Stimulated activated effector memory CD8-positive, alpha-beta T cell treated with anti-CD3 and anti-CD28 coated beads, Interleukin-12 subunit alpha, Interleukin-12 subunit beta, amount 100 ng/mL, for 72 hours (primary cell): ENCODE measurements at regions not wholly inside any gene's neighbourhood (a gene's known extent, or its start where the extent isn't known, plus 50 kb on each side); places are given as distances from the start of the nearest gene placed in this dataset.
"Not testable (repeated sequence)": the region's sequence is repeated elsewhere in the genome, so short reads cannot be mapped to it uniquely, and the experiment has no call there.

Source experiments
- ATAC-seq: fragments of 150-1000 bp; cut with Tn5 transposase; 2 replicates; pipeline ENCODE4 v1.10.0; 2021
- DNase-seq, 2 donors: peaks; one replicate each; pipeline ENCODE4 v3.0.0; 2021 to 2022; ENCODE audit warnings: low spot score in 2 of 2
- H3K27ac Mint-ChIP-seq: one replicate; pipeline ENCODE4 v1.8.0; 2022; ENCODE audit warnings: mild to moderate bottlenecking, mixed read lengths
- H3K36me3 Mint-ChIP-seq: one replicate; pipeline ENCODE4 v1.8.0; 2022; ENCODE audit warnings: mild to moderate bottlenecking, mixed read lengths
- H3K4me1 Mint-ChIP-seq: one replicate; pipeline ENCODE4 v1.8.0; 2022; ENCODE audit warnings: mixed read lengths
- H3K4me3 Mint-ChIP-seq: one replicate; pipeline ENCODE4 v1.8.0; 2022; ENCODE audit warnings: mild to moderate bottlenecking, mixed read lengths
- H3K9me3 Mint-ChIP-seq: one replicate; pipeline ENCODE4 v1.8.0; 2022; ENCODE audit warnings: mixed read lengths

DNA sequence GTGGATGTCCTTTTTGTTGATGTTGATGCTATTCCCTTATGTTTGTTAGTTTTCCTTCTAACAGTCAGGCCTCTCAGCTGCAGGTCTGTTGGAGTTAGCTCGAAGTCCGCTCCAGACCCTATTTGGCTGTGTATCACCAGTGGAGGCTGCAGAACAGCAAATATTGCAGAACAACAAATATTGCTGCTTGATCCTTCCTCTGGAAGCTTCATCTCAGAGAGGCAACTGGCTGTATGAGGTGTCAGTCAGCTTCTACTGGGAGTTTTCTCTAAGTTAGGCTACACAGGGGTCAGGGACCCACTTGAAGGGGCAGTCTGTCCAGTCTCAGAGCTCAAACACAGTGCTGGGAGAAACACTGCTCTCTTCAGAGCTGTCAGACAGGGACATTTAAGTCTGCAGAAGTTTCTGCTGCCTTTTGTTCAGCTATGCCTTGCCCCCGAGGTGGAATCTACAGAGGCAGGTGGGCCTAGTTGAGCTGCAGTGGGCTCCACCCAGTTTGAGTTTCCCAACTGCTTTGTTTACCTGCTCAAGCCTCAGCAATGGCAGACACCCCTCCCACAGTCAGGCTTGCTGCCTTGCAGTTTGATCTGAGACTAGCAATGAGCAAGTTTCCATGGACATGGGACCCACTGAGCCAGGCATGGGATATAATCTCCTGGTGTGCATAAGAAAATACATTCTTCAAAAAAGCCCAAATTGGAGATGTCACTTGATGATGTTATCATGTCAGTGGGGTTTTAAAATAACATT is 99.5 kb downstream of the KDM5D start:
- no peak overlapping the region for H3K27ac Mint-ChIP-seq
- peaks cover 2% of the 10 kb centered on the region for H3K9me3 Mint-ChIP-seq
- H3K4me1 Mint-ChIP-seq, result no peaks in the 10 kb centered on the region
- H3K4me3 Mint-ChIP-seq, result no peak overlapping the region
- ATAC-seq (no peak), DNase-seq (no peak)
- H3K36me3 Mint-ChIP-seq, result no peaks in the 10 kb centered on the region

GRCh38 chrY:19637651-19638347 is 106.7 kb downstream of the KDM5D start:
- no peak for ATAC-seq
- Mint-ChIP-seq H3K9me3 (no peaks in the 10 kb centered on the region), H3K36me3 (no peaks in the 10 kb centered on the region), H3K27ac (no peak overlapping the region), H3K4me1 (no peaks in the 10 kb centered on the region), H3K4me3 (no peak overlapping the region)
- DNase-seq, result no peak

DNA sequence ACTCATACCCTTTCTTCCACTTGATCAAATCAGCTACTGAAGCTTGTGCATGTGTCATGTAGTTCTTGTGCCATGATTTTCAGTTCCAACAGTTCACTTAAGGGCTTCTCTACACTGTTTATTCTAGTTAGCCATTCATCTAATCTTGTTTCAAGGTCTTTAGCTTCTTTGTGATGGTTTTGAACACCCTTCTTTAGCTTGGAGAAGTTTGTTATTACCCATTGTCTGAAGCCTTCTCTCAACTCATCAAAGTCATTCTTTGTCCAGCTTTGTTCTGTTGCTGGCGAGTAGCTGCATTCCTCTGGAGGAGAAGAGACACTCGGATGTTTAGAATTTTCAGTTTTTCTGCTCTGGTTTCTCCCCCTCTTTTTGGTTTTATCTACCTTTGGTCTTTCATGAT is 115.6 kb downstream of the KDM5D start:
- no peak overlapping the region for H3K4me3 Mint-ChIP-seq
- DNase-seq (no peak), ATAC-seq (no peak)
- H3K36me3 Mint-ChIP-seq, result no peaks in the 10 kb centered on the region
- H3K9me3 Mint-ChIP-seq, result peaks cover under 1% of the 10 kb centered on the region
- H3K4me1 Mint-ChIP-seq, result no peaks in the 10 kb centered on the region
- no peak overlapping the region for H3K27ac Mint-ChIP-seq

- peaks cover 4% of the 10 kb centered on the region for H3K9me3 Mint-ChIP-seq
- no peak overlapping the region for H3K27ac Mint-ChIP-seq
- no peak overlapping the region for H3K4me3 Mint-ChIP-seq
- H3K4me1 Mint-ChIP-seq, result no peaks in the 10 kb centered on the region
- ATAC-seq, result no peak
- H3K36me3 Mint-ChIP-seq, result no peaks in the 10 kb centered on the region
- DNase-seq, result no peak
These were observed 122.1 kb downstream of the KDM5D start for GRCh38 chrY:19622392-19622791.

DNA sequence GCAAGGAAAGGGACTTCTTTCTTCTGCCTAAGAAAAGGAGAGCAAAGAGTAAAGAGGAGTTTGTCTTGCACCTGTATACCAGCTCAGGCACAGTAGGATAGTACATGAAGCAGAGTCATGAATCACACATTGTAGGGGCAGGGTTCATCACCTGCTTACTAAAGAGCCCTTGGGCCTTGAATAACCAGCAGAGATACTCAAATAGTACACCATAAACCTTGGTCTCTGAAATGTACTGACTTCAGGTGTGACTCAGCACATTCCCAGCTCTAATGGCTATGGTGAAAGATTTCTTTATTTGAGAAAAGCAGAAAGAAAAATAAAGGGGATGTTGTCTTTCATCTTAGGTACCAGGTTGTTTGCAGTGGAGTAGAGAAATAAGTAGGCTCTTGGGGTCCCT is 122.8 kb downstream of the KDM5D start:
- Mint-ChIP-seq H3K9me3 (peaks cover 4% of the 10 kb centered on the region), H3K36me3 (no peaks in the 10 kb centered on the region), H3K4me1 (no peaks in the 10 kb centered on the region), H3K27ac (no peak overlapping the region), H3K4me3 (no peak overlapping the region)
- no peak for ATAC-seq
- no peak for DNase-seq

DNA sequence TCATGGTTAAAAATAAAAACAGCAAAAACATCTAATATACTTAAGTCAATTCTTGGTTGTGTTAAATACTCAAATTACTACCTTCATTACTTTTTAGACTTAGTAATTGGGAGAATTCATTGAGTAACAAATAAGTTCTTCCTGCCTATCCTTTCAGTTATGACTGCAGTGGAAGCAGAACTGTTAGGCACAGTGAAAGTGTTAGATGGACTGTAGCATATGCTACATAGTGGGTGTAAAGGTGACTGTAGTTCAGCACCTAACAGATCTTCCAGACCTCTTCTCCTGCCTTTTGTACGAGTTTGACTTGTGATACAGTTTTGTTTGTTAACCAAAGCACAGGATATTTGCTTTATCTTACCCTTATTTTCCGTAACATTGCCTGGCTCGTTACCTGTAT is 143.4 kb downstream of the KDM5D start:
- DNase-seq, result no peak
- H3K9me3 Mint-ChIP-seq, result no peaks in the 10 kb centered on the region
- H3K27ac Mint-ChIP-seq, result no peak overlapping the region
- peaks cover 58% of the 10 kb centered on the region for H3K36me3 Mint-ChIP-seq
- H3K4me3 Mint-ChIP-seq, result no peak overlapping the region
- H3K4me1 Mint-ChIP-seq, result no peaks in the 10 kb centered on the region
- no peak for ATAC-seq

DNA sequence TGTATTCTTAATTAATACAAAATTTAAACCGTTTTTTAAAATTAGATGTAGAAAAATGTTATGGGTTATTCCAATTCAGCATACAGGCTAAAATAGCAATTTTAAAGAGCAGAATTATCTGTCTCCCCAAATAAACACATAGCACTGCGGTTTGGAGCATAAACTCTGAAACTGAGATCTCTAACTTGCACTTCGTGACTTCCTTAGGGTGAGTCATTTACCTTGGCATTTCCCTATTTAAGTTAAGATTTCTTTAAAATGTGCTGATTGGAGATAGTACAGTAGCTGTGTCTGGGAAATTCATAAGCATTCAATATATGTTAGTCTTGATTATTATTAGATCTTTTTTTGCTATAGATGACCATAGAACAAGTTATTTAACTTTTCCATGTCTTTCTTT is 143.8 kb downstream of the KDM5D start:
- ATAC-seq, result peak; percentile 39
- H3K4me1 Mint-ChIP-seq, result peaks cover 1% of the 10 kb centered on the region
- no peak overlapping the region for H3K4me3 Mint-ChIP-seq
- no peak overlapping the region for H3K27ac Mint-ChIP-seq
- no peak for DNase-seq
- peaks cover 62% of the 10 kb centered on the region for H3K36me3 Mint-ChIP-seq
- no peaks in the 10 kb centered on the region for H3K9me3 Mint-ChIP-seq

DNA sequence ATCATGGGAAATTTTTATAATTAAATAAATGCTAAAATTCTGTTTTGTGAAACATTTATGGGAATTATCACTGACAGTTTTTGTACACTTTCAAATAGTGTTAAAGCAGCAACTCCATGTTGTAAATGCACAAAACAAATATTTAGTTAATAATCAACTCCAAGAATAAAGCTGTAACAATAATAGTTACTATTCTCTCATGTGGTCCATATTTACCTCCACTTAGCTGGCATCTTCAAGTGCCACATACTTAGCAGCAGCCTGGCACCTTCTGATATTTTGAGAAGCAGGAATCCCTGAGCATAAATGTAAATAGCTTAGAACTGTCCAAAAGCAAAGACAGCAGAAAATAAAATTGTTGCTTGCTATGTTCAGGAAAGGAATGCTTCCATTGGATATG is 154.3 kb downstream of the KDM5D start:
- H3K27ac Mint-ChIP-seq, result no peak overlapping the region
- no peaks in the 10 kb centered on the region for H3K9me3 Mint-ChIP-seq
- H3K36me3 Mint-ChIP-seq, result peaks cover 48% of the 10 kb centered on the region
- H3K4me1 Mint-ChIP-seq, result peaks cover 3% of the 10 kb centered on the region
- ATAC-seq (no peak), DNase-seq (no peak)
- H3K4me3 Mint-ChIP-seq, result no peak overlapping the region

- peaks cover 9% of the 10 kb centered on the region for H3K4me1 Mint-ChIP-seq
- no peak overlapping the region for H3K27ac Mint-ChIP-seq
- no peaks in the 10 kb centered on the region for H3K9me3 Mint-ChIP-seq
- DNase-seq, result no peak
- no peak for ATAC-seq
- peaks cover 47% of the 10 kb centered on the region for H3K36me3 Mint-ChIP-seq
- H3K4me3 Mint-ChIP-seq, result no peak overlapping the region
These were observed 154.9 kb downstream of the KDM5D start for GRCh38 chrY:19589664-19590063.

DNA sequence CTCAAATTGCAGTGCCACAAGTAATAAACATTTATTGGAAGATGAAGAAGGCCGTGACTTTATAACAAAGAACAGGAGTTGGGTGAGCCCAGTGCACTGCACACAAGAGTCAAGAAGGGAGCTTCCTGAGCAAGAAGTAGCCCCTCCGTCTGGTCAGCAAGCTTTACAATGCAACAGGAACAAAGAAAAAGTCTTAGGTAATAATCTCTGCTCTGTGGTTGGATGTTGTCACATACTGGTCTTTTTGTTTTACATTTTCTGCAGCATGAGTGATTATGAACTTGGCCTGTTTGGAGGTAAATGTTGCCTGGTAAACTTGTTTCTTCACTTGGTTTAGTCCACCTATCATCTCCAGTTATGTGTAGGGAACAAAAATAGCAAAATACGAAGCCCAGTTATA is 157.2 kb downstream of the KDM5D start:
- H3K4me1 Mint-ChIP-seq, result peaks cover 17% of the 10 kb centered on the region
- no peak overlapping the region for H3K27ac Mint-ChIP-seq
- no peaks in the 10 kb centered on the region for H3K9me3 Mint-ChIP-seq
- H3K36me3 Mint-ChIP-seq, result peaks cover 34% of the 10 kb centered on the region
- DNase-seq (no peak), ATAC-seq (no peak)
- no peak overlapping the region for H3K4me3 Mint-ChIP-seq

DNA sequence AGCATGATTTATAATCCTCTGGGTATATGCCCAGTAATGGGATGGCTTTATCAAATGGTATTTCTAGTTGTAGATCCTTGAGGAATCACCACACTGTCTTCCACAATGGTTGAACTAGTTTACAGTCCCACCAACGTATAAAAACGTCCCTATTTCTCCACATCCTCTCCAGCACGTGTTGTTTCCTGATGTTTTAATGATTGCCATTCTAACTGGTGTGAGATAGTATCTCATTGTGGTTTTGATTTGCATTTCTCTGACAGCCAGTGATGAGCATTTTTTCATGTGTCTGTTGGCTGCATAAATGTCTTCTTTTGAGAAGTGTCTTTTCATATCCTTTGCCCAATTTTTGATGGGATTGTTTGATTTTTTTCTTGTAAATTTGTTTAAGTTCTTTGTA is 163.5 kb downstream of the KDM5D start:
- Mint-ChIP-seq H3K4me1 (peaks cover 32% of the 10 kb centered on the region), H3K27ac (peak overlapping the region; percentile 52)
- not testable (repeated sequence) for ATAC-seq, DNase-seq, H3K4me3 Mint-ChIP-seq, H3K9me3 Mint-ChIP-seq, H3K36me3 Mint-ChIP-seq

DNA sequence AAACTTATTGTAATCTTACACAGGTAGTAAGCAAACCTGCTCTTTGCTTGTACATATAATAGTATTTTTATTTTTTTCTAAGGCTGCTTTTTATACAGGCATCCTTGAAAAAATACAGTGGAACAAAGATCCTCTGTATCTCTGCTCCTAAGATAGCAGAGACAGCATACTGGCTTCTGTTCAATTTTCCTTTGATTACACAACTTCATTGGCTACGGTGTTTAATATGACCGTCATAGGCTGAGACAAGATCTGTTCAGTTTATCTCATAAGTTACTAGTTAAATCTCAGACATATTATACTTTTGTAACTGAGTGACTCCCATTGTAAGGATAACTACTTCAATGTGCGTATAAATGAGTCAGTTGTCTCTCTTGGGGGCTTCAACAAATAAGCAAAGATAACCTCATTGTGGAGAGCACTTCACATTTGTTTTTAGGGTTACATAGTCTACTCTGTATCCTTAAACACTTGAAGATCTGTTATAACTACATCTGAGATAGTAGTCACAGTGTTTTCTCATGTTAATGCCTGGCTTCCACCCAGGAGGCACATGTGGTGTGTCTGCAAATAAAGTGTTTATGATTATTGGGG is 166.1 kb downstream of the KDM5D start:
- Mint-ChIP-seq H3K27ac (no peak overlapping the region), H3K9me3 (no peaks in the 10 kb centered on the region), H3K4me3 (no peak overlapping the region), H3K36me3 (peaks cover 9% of the 10 kb centered on the region), H3K4me1 (peaks cover 27% of the 10 kb centered on the region)
- no peak for DNase-seq
- ATAC-seq, result no peak

GRCh38 chrY:19577250-19577649 is 167.3 kb downstream of the KDM5D start:
- DNase-seq (no peak), ATAC-seq (no peak)
- Mint-ChIP-seq H3K9me3 (no peaks in the 10 kb centered on the region), H3K27ac (no peak overlapping the region), H3K4me3 (no peak overlapping the region), H3K4me1 (peaks cover 27% of the 10 kb centered on the region), H3K36me3 (peaks cover 15% of the 10 kb centered on the region)

DNA sequence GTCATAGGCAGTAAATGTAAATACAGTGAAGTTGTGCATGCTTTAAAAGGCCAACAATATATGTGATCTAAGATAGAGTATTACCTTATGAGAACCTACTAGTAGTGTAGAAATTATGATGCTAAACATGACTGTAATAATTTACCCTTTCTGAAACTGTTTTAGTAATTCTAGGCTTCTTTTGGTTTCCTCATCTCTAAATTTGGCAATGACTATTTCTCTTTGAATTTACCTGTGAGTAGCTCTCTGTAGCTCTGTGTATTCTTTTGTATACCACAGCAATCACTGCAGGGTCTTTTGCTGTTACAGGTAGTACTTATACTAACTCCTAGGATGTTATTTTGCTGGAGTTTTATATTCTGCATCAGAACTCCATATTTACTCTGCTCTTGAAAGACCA is 169.6 kb downstream of the KDM5D start:
- peaks cover 29% of the 10 kb centered on the region for H3K36me3 Mint-ChIP-seq
- DNase-seq (no peak), ATAC-seq (peak; percentile 65)
- H3K4me1 Mint-ChIP-seq, result peaks cover 34% of the 10 kb centered on the region
- no peaks in the 10 kb centered on the region for H3K9me3 Mint-ChIP-seq
- H3K4me3 Mint-ChIP-seq, result no peak overlapping the region
- no peak overlapping the region for H3K27ac Mint-ChIP-seq

DNA sequence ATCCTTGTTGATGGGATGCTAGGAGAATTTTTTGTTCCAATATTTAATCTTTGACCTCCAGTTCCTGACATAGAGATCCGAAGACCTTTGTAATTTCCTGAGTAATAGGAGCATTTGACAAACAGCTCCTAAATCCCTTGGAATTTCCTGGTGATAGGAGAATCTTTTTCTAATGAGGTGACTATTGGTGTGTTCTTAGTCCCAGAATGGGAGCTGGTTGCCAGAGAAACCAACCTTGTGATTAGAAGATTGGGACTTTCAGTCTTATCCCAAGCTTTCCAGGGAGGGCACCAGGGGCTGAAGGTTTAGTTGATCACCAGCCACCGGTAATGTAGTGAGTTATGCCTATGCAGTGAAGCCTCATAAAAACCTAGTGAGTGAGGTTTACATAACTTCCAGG is 170.9 kb downstream of the KDM5D start:
- Mint-ChIP-seq H3K4me1 (peaks cover 35% of the 10 kb centered on the region), H3K27ac (no peak overlapping the region), H3K9me3 (no peaks in the 10 kb centered on the region), H3K4me3 (no peak overlapping the region), H3K36me3 (peaks cover 29% of the 10 kb centered on the region)
- ATAC-seq (no peak), DNase-seq (no peak)

- Mint-ChIP-seq H3K4me3 (peak overlapping the region; percentile 80), H3K4me1 (peaks cover 35% of the 10 kb centered on the region), H3K9me3 (no peaks in the 10 kb centered on the region), H3K27ac (peak overlapping the region; percentile 58), H3K36me3 (peaks cover 33% of the 10 kb centered on the region)
- peak; percentile 56 for ATAC-seq
- no peak for DNase-seq
These were observed 173.5 kb downstream of the KDM5D start for GRCh38 chrY:19570999-19571398.
